ENCODE measurements at regions not wholly inside any gene's neighbourhood (a gene's known extent, or its start where the extent isn't known, plus 50 kb on each side); places are given as distances from the start of the nearest gene placed in this dataset.

DNA sequence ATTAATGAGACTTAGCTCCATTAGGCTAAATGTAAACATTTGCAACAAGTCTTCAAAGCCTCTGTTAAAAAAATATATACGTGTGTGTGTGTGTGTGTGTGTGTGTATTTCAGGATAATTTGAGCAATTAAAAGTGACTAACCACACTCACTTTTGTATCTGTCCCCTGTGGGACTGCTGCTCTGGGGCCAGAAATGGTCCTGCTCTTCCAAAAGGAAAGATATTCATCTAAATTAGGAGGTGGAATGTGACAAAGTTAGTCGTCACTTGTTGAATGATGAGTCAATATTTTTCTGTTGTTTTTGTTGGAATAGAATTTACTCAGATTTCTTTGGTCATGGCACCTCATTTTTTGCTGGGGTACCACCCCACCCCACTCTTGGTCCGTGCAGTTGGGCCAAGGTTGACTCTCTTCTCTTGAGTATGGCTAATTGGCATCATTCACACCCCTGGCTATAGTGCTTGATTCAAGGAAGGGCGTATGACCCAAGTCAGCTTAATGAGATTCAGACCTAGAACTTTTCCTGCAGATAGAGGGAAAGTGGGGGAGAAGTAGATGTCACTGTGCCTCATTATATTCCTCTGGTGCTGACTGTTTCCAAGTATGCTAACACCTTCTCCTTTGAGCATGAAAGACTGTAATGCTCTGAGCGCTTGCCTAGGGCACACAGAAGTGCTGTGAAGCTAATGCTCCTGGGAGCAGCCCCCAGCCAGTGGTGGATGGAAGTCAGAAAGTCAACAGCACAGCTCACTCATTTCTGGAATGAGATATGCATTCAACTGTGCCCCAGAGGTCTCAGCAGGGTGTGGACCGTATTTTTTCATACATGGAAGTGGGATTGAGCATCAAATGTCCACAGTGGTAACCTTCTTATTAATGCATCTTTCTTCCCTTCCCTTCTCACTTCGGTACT lies 577.0 kb upstream of the TBX3 start:
- peaks cover 0 to 3% (median 0%) of the 10 kb centered on the region in 7 donors for H3K9me3 Mint-ChIP-seq
- Histone ChIP-seq H3K79me2 (ENCODE audit: insufficient read depth, low read length) (no peaks in the 10 kb centered on the region), H3K9ac (ENCODE audit: insufficient read depth, low read length, poor library complexity, severe bottlenecking) (no peak overlapping the region), H3K4me1 (ENCODE audit: control insufficient read depth in 1 of 2, insufficient read depth in 2 of 2, low read length in 2 of 2) (no peaks in the 10 kb centered on the region), H3K4me3 (replicated peaks in 1 of 3; ENCODE audit: low read depth in 2 of 3, low read length in 3 of 3) (no peak overlapping the region), H3K27me3 (ENCODE audit: control insufficient read depth in 2 of 2, insufficient read depth in 2 of 2, low read length in 2 of 2) (no peaks in the 10 kb centered on the region), H3K4me2 (replicated peaks; ENCODE audit: extremely low read depth, low read length, poor library complexity, severe bottlenecking) (no peak overlapping the region), H3K27ac (ENCODE audit: low read depth in 1 of 2, low read length in 2 of 2) (no peak overlapping the region), H2AFZ (ENCODE audit: insufficient read depth, low read depth, low read length, poor library complexity, severe bottlenecking) (no peak overlapping the region), H3K36me3 (replicated peaks in 1 of 2; ENCODE audit: control insufficient read depth in 1 of 2, insufficient read depth in 2 of 2, low read length in 2 of 2) (no peaks in the 10 kb centered on the region), H4K20me1 (ENCODE audit: insufficient read depth, low read length) (no peaks in the 10 kb centered on the region), H3K9me3 (replicated peaks in 1 of 2; ENCODE audit: control insufficient read depth in 1 of 2, insufficient read depth in 1 of 2, low read length in 2 of 2) (no peaks in the 10 kb centered on the region)
- no peaks in the 10 kb centered on the region for H3K4me1 Mint-ChIP-seq
- H3K27ac Mint-ChIP-seq = peak overlapping the region in 1 of 7 donors; percentile 20
- intact Hi-C loops (cut with micrococcal nuclease) = no loop called here
- H3K27me3 Mint-ChIP-seq (ENCODE audit: low read depth in 3 of 3) = no peaks in the 10 kb centered on the region
- H3K4me3 Mint-ChIP-seq = no peak overlapping the region
- 100% methylated on average over 1 of the region's 7 CpGs for WGBS (ENCODE audit: insufficient coverage)
- H3K36me3 Mint-ChIP-seq = no peaks in the 10 kb centered on the region
- TF ChIP-seq, protein P1, sequence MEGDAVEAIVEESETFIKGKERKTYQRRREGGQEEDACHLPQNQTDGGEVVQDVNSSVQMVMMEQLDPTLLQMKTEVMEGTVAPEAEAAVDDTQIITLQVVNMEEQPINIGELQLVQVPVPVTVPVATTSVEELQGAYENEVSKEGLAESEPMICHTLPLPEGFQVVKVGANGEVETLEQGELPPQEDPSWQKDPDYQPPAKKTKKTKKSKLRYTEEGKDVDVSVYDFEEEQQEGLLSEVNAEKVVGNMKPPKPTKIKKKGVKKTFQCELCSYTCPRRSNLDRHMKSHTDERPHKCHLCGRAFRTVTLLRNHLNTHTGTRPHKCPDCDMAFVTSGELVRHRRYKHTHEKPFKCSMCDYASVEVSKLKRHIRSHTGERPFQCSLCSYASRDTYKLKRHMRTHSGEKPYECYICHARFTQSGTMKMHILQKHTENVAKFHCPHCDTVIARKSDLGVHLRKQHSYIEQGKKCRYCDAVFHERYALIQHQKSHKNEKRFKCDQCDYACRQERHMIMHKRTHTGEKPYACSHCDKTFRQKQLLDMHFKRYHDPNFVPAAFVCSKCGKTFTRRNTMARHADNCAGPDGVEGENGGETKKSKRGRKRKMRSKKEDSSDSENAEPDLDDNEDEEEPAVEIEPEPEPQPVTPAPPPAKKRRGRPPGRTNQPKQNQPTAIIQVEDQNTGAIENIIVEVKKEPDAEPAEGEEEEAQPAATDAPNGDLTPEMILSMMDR (IDR thresholded peaks at IDR 0.05) = no peak
- DNase-seq = no peak

DNA sequence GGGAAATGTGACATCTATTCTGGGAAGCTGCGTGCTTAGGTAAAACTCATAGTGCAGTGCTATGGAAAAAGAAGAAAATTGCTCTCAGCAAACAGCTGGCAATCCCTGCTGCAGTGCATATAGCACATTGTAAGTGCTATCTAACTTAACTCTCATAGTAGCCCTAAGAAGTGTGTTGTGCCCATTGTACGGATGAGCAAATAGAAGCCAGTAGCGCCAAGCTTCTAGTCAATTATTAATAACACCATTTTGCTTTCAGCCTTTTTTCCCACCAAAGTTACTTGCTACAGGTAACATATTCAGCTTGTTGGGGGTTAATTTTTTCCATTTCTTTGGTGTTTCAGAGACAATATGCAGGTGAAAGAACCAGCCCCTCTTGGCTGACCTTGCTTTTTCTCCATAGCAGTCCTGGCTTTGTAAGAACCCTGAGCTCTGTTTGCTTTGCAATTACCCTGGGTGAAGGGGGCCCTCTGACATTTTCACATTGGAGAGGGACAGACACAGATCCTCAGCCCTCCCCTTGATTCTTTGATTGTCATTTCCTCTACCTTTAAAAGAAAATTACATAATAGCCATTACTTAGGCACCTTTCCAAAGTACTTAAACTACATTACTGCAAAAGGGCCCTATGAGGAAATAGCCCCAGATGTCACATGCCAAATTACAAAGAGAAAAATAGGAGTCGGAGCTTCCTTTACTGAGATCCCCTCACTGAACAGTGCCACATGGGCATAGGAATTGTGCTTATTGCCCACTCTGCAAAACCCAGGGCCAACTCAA lies 576.2 kb upstream of the TBX3 start:
- Histone ChIP-seq H3K4me3 (replicated peaks in 1 of 3; ENCODE audit: low read depth in 2 of 3, low read length in 3 of 3) (no peak overlapping the region), H3K4me1 (ENCODE audit: control insufficient read depth in 1 of 2, insufficient read depth in 2 of 2, low read length in 2 of 2) (no peaks in the 10 kb centered on the region), H3K27ac (ENCODE audit: low read depth in 1 of 2, low read length in 2 of 2) (no peak overlapping the region), H3K27me3 (ENCODE audit: control insufficient read depth in 2 of 2, insufficient read depth in 2 of 2, low read length in 2 of 2) (no peaks in the 10 kb centered on the region), H3K36me3 (replicated peaks in 1 of 2; ENCODE audit: control insufficient read depth in 1 of 2, insufficient read depth in 2 of 2, low read length in 2 of 2) (no peaks in the 10 kb centered on the region), H4K20me1 (ENCODE audit: insufficient read depth, low read length) (no peaks in the 10 kb centered on the region), H3K4me2 (replicated peaks; ENCODE audit: extremely low read depth, low read length, poor library complexity, severe bottlenecking) (no peak overlapping the region), H3K79me2 (ENCODE audit: insufficient read depth, low read length) (no peaks in the 10 kb centered on the region), H3K9me3 (replicated peaks in 1 of 2; ENCODE audit: control insufficient read depth in 1 of 2, insufficient read depth in 1 of 2, low read length in 2 of 2) (no peaks in the 10 kb centered on the region), H2AFZ (ENCODE audit: insufficient read depth, low read depth, low read length, poor library complexity, severe bottlenecking) (no peak overlapping the region), H3K9ac (ENCODE audit: insufficient read depth, low read length, poor library complexity, severe bottlenecking) (no peak overlapping the region)
- no peak overlapping the region for H3K4me3 Mint-ChIP-seq
- TF ChIP-seq, protein P1 (IDR thresholded peaks at IDR 0.05) = no peak
- WGBS (ENCODE audit: insufficient coverage) = no CpG with 5 or more reads among the region's 4 CpGs
- intact Hi-C loops (cut with micrococcal nuclease) = no loop called here
- H3K9me3 Mint-ChIP-seq = peaks cover 0 to 3% (median 0%) of the 10 kb centered on the region in 7 donors
- H3K4me1 Mint-ChIP-seq = no peaks in the 10 kb centered on the region
- peak overlapping the region in 1 of 7 donors; percentile 15 for H3K27ac Mint-ChIP-seq
- H3K36me3 Mint-ChIP-seq = no peaks in the 10 kb centered on the region
- no peaks in the 10 kb centered on the region for H3K27me3 Mint-ChIP-seq (ENCODE audit: low read depth in 3 of 3)
- no peak for DNase-seq
